DND-41 (cell line): ENCODE measurements at regions not wholly inside any gene's neighbourhood (a gene's known extent, or its start where the extent isn't known, plus 50 kb on each side); places are given as distances from the start of the nearest gene placed in this dataset.

ENCODE experiments used
- ATAC-seq: fragments of 200-7000 bp; cut with Tn5 transposase; 3 replicates; pipeline ENCODE4 v1.9.1; 2021; ENCODE audit warnings: low read depth; ENCODE audit not compliant: insufficient read depth
- DNase-seq: peaks from one replicate; pipeline ENCODE4 v3.0.0-alpha.2; 2020
- H2AFZ ChIP-seq: 2 replicates; pipeline ENCODE4 v1.6.0; 2012; ENCODE audit warnings: low read depth, low read length
- H3K27ac ChIP-seq: 2 replicates; pipeline ENCODE4 v1.5.1; 2012; ENCODE audit warnings: low read length, inconsistent platforms
- H3K27me3 ChIP-seq: fragments of 200-600 bp; sonication (generic); 2 replicates; pipeline ENCODE4 v1.6.0; 2012; ENCODE audit warnings: low read length, mild to moderate bottlenecking, inconsistent platforms; ENCODE audit not compliant: insufficient read depth, poor library complexity
- H3K36me3 ChIP-seq: 2 replicates; pipeline ENCODE4 v1.5.1; 2012; ENCODE audit warnings: low read length, inconsistent platforms; ENCODE audit not compliant: insufficient read depth
- H3K4me1 ChIP-seq: 2 replicates; pipeline ENCODE4 v1.5.1; 2012; ENCODE audit warnings: mild to moderate bottlenecking, low read length; ENCODE audit not compliant: insufficient read depth
- H3K4me2 ChIP-seq: 2 replicates; pipeline ENCODE4 v1.6.0; 2012; ENCODE audit warnings: mild to moderate bottlenecking, moderate library complexity, low read length, inconsistent platforms; ENCODE audit not compliant: insufficient read depth
- H3K4me3 ChIP-seq, 2 experiments: fragments of 200-600 bp in 1 of 2; shearing (Covaris generic) in 1 of 2; 2 replicates each; pipeline ENCODE4 v1.5.1; 2012 to 2016; ENCODE audit warnings: inconsistent platforms in 2 of 2, low read length in 2 of 2, mild to moderate bottlenecking in 2 of 2, low read depth in 1 of 2, moderate library complexity in 1 of 2
- H3K79me2 ChIP-seq: 2 replicates; pipeline ENCODE4 v1.6.0; 2012; ENCODE audit warnings: low read length, inconsistent platforms; ENCODE audit not compliant: insufficient read depth
- H3K9ac ChIP-seq: 2 replicates; pipeline ENCODE4 v1.6.0; 2012; ENCODE audit warnings: low read depth, mild to moderate bottlenecking, inconsistent platforms, low read length, moderate library complexity
- H3K9me3 ChIP-seq: 2 replicates; pipeline ENCODE4 v1.5.1; 2012; ENCODE audit warnings: low read length, moderate library complexity, mild to moderate bottlenecking, inconsistent platforms; ENCODE audit not compliant: insufficient read depth, severe bottlenecking
- H4K20me1 ChIP-seq: 2 replicates; pipeline ENCODE4 v1.6.0; 2012; ENCODE audit warnings: low read length; ENCODE audit not compliant: insufficient read depth
- EZH2 ChIP-seq: IDR thresholded peaks from 3 replicates; pipeline ENCODE4 v1.6.1; 2012; ENCODE audit warnings: borderline replicate concordance, low read depth, mild to moderate bottlenecking, moderate library complexity, low read length, inconsistent platforms; ENCODE audit not compliant: severe bottlenecking
- TF ChIP-seq, protein P1 (sequence below): IDR thresholded peaks from 2 replicates; pipeline ENCODE4 v1.5.1; 2012; ENCODE audit warnings: borderline replicate concordance, low read length, moderate library complexity, mild to moderate bottlenecking; ENCODE audit not compliant: poor library complexity, severe bottlenecking; ENCODE audit errors: extremely low read depth

DNA sequence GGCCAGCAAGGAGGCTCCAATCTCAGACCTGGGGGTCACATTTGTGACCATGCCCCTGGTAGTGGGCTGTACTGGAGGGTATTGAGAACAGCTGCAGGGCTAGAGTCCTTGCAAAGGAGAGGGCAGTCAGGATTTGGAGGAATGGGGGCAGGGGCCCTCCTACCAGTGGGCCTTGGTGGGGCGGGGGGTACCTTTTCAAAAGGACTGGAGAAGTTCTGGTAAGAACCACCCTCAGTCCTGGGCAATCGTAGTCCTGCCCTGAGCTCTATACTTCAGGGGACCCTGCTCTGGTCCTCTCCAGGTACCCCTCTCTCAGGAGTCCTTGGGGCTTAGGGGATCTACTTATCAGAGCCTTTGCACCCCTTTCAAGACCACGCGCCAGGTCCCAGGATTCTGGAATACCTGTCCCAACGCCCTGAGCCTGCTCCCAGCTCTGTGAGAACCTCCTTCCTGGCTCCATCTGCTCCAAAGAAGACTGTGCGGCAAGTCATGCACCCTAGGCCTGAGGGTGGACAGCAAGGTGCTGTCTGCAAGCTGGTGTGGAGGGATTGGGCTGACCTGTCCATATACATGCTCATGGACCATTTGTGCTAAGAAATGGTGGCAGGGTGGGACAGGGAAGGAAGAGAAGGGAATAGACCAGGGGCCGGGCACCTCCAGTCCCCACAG is 134.1 kb upstream of the EEPD1 start:
- Histone ChIP-seq H2AFZ (no peak overlapping the region), H3K4me3 (no peak overlapping the region), H3K27ac (no peak overlapping the region), H3K9ac (no peak overlapping the region), H3K4me2 (no peak overlapping the region), H3K9me3 (no peaks in the 10 kb centered on the region), H3K27me3 (peaks cover 3% of the 10 kb centered on the region), H3K79me2 (no peaks in the 10 kb centered on the region), H3K36me3 (no peaks in the 10 kb centered on the region), H4K20me1 (no peaks in the 10 kb centered on the region), H3K4me1 (no peaks in the 10 kb centered on the region)
- DNase-seq (no peak), ATAC-seq (no peak)
- TF ChIP-seq, protein P1, sequence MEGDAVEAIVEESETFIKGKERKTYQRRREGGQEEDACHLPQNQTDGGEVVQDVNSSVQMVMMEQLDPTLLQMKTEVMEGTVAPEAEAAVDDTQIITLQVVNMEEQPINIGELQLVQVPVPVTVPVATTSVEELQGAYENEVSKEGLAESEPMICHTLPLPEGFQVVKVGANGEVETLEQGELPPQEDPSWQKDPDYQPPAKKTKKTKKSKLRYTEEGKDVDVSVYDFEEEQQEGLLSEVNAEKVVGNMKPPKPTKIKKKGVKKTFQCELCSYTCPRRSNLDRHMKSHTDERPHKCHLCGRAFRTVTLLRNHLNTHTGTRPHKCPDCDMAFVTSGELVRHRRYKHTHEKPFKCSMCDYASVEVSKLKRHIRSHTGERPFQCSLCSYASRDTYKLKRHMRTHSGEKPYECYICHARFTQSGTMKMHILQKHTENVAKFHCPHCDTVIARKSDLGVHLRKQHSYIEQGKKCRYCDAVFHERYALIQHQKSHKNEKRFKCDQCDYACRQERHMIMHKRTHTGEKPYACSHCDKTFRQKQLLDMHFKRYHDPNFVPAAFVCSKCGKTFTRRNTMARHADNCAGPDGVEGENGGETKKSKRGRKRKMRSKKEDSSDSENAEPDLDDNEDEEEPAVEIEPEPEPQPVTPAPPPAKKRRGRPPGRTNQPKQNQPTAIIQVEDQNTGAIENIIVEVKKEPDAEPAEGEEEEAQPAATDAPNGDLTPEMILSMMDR: no peak
- TF ChIP-seq EZH2: no peak

DNA sequence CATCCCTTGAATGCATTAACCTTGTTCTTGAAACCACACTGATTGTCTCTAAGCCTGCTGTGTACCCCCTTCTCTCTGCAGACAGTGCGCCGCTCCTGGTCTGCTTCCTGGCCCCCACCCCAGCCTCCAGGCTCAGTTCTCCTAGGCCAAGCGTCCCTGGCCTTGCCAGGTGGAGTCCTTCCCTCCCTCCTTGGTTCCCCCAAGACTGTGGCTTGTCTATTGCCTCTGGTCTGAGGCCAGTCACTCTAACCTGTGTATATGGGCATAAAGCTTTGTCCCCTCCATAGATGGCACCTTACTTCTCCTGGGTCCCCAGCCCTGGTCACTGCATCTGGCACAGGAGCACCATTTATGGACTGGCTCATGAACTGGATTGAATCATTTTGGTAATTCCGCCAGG is 133.5 kb upstream of the EEPD1 start:
- Histone ChIP-seq H3K27me3 (peaks cover 3% of the 10 kb centered on the region), H3K9ac (no peak overlapping the region), H3K4me2 (no peak overlapping the region), H3K4me1 (no peaks in the 10 kb centered on the region), H3K4me3 (no peak overlapping the region), H4K20me1 (no peaks in the 10 kb centered on the region), H3K79me2 (no peaks in the 10 kb centered on the region), H2AFZ (no peak overlapping the region), H3K27ac (no peak overlapping the region), H3K36me3 (no peaks in the 10 kb centered on the region), H3K9me3 (no peaks in the 10 kb centered on the region)
- TF ChIP-seq, protein P1: no peak
- TF ChIP-seq EZH2: no peak
- ATAC-seq: no peak
- no peak for DNase-seq

DNA sequence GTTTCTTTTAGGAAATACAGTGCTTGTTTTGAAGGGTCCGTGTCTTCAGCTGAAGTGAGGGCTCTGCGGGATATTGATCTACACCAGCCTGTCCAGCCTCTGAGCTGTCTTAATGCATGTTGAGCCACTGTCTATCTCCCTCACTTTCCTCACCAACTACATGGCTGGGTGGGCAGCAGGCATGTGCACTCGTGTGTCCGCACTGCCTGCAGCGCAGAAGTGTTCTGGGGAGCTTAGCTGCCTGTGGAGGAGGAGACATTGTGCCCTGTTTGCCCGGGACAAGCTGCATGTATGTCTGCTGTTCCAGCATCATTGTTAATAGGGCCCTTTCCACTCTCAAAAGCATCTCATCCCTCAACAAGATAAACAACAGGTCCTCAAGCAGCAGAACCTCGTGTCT is 133.1 kb upstream of the EEPD1 start:
- no peaks in the 10 kb centered on the region for H3K9me3 ChIP-seq
- no peak overlapping the region for H2AFZ ChIP-seq
- no peak for ATAC-seq
- H3K27me3 ChIP-seq: peaks cover 3% of the 10 kb centered on the region
- no peak for DNase-seq
- TF ChIP-seq, protein P1: no peak
- no peak for TF ChIP-seq EZH2
- no peaks in the 10 kb centered on the region for H3K79me2 ChIP-seq
- H3K4me2 ChIP-seq: no peak overlapping the region
- no peaks in the 10 kb centered on the region for H4K20me1 ChIP-seq
- H3K4me3 ChIP-seq: no peak overlapping the region
- H3K9ac ChIP-seq: no peak overlapping the region
- no peaks in the 10 kb centered on the region for H3K4me1 ChIP-seq
- H3K36me3 ChIP-seq: no peaks in the 10 kb centered on the region
- H3K27ac ChIP-seq: no peak overlapping the region

DNA sequence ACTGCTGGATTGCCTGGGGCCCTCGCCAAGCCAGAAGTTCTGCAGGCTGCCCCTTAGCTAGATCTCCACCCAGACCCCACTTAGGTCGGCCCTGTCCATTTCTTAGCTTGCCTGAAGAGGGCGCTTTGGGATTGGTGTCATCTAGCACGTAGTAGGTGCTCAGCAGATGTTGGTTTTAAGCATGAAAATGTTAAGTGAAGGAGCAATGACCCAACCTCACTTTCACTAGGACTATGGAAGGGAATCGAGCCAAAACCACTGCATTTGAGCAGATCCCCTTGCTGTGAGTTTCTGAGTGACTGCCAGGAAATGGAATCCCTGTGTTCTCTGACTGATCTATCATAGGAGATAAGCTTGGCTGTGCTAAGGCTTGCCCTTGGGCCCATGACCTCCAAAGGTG is 131.7 kb upstream of the EEPD1 start:
- ATAC-seq (peak; percentile 58; the same call in 2 of the 3 replicates), DNase-seq (peak; percentile 9)
- H3K4me3 ChIP-seq: no peak overlapping the region
- no peak overlapping the region for H3K27ac ChIP-seq
- H3K9me3 ChIP-seq: no peaks in the 10 kb centered on the region
- no peaks in the 10 kb centered on the region for H3K4me1 ChIP-seq
- H2AFZ ChIP-seq: no peak overlapping the region
- H3K9ac ChIP-seq: no peak overlapping the region
- no peak overlapping the region for H3K4me2 ChIP-seq
- H3K79me2 ChIP-seq: no peaks in the 10 kb centered on the region
- no peak for TF ChIP-seq EZH2
- TF ChIP-seq, protein P1: peak; percentile 50
- H4K20me1 ChIP-seq: no peaks in the 10 kb centered on the region
- peaks cover 3% of the 10 kb centered on the region for H3K27me3 ChIP-seq
- no peaks in the 10 kb centered on the region for H3K36me3 ChIP-seq
